Skeletal muscle cell (primary cell): ENCODE measurements at regions not wholly inside any gene's neighbourhood (a gene's known extent, or its start where the extent isn't known, plus 50 kb on each side); places are given as distances from the start of the nearest gene placed in this dataset.

Experiments
- DNase-seq: peaks from one replicate; pipeline ENCODE4 v3.0.0-alpha.2; 2010; ENCODE audit warnings: low read depth
- H3K4me3 ChIP-seq: 2 replicates; pipeline ENCODE4 v1.5.1; 2011; ENCODE audit warnings: low read depth, mild to moderate bottlenecking, control low read depth, low read length, moderate library complexity

GRCh38 chr2:180450841-180451240, 443.7 kb upstream of the CWC22 start:
- H3K4me3 ChIP-seq: no peak overlapping the region
- DNase-seq: no peak

DNA sequence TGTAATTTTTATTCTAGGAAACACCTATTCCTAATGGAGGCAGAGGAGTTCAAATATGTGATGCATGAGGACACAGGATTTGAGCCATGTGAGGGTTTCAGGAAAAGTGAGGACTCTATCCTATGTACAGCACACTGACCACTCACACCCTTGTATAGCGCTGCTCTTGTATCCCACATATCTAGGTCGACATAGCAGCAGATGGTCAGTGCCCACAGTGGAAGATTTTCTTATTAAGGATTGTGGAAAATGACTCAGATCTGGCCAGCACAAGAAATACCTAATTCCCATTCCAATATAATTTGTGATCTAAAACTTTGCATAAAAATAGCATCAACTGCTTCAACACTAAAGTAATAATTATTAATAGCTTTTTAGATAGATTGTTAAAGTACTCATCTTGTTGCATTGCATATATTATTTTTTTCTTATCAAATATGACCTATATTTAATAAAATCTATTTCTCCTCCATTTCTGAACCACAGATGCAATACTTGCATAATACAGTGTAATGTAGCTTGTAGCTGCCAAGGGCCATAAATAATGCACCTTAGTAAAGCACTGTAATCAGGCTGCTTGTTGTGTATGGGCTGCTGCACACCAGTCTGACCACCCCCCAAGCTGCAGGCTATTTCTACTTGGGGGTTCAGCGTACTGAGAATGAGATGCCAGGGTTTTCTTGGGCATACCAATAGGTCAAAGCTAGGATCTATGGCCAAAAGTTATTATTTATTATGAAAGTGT, 442.2 kb upstream of the CWC22 start:
- peak; percentile 6 for DNase-seq
- H3K4me3 ChIP-seq: no peak overlapping the region

DNA sequence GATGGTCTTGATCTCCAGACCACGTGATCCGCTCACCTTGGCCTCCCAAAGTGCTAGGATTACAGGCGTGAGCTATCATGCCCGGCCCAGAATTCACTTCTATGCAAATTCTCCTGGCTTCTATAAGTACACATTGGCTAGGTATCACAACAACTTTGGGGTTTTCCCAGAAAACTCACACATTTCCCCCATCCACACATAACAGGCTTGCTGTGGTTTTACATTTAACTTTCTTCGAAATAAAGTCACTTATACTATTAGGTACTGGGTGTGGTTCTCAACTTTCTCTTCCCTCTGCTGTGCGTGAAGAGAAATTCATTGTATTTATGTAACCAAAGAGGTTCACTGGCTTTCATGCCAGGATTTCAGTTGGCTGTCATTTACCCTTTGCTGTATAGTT, 439.4 kb upstream of the CWC22 start:
- H3K4me3 ChIP-seq: no peak overlapping the region

GRCh38 chr2:180443888-180444287, 436.8 kb upstream of the CWC22 start:
- DNase-seq: peak; percentile 15
- no peak overlapping the region for H3K4me3 ChIP-seq

More for the DNA sequence above, 439.4 kb upstream of the CWC22 start:
- no peak for DNase-seq

- H3K4me3 ChIP-seq: no peak overlapping the region
- no peak for DNase-seq
These were observed 436.0 kb upstream of the CWC22 start for GRCh38 chr2:180442860-180443644.

DNA sequence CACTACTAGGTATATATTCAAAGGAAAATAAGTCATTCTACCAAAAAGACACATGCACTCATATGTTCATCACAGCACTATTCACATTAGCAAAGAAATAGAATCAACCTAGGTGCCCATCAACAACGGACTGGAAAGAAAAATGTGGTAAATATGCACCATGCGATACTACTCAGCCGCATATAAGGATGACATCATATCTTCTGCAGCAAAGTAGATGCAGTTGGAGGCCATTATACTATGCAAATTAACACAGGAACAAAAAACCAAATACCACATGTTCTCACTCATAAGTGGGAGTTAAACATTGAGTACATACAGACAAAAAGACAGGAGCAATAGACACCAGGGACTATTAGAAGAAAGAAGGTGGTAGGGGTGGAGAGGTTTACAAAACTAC, 412.1 kb upstream of the CWC22 start:
- no peak for DNase-seq
- no peak overlapping the region for H3K4me3 ChIP-seq

DNA sequence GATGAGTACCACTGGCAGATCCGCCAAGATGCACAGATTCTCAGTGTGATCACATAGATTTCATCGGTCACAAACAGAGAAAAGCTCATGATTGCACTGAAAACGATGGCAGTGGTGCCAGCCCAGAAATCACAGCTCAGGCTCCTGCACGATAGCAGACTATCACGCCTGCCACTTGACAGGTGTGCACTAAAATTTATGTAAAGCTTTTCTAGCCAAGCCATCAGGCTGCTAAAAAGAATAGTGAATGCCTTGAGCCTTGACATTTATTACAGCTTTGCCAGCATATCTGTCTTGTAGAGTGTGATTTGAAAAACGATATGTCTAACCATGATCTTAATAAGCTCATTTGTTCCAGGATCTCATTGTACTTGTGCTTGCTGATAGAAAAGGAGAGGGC, 409.5 kb upstream of the CWC22 start:
- H3K4me3 ChIP-seq: no peak overlapping the region
- no peak for DNase-seq

GRCh38 chr2:180413336-180413735, 406.2 kb upstream of the CWC22 start:
- no peak overlapping the region for H3K4me3 ChIP-seq
- no peak for DNase-seq

DNA sequence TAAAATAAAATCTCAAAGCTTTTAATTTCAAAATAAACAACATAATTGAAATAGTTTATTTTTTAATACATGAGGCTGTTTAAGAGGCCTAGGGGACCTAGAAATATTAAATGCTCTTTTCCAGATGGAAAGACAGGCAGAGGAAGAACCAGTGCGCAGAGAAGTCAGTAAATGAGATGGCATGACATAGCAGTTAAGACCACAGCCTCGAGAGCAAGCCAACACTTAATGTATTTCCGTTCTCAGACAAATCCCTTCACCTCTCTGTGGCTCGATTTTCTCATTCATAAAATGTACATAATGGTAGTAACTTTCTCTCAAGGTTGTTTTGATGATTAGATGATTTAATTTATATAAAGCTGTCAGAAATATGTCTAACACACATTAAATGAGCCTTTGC, 405.1 kb upstream of the CWC22 start:
- H3K4me3 ChIP-seq: no peak overlapping the region
- DNase-seq: no peak

GRCh38 chr2:180411661-180412060, 404.6 kb upstream of the CWC22 start:
- H3K4me3 ChIP-seq: no peak overlapping the region
- DNase-seq: no peak

DNA sequence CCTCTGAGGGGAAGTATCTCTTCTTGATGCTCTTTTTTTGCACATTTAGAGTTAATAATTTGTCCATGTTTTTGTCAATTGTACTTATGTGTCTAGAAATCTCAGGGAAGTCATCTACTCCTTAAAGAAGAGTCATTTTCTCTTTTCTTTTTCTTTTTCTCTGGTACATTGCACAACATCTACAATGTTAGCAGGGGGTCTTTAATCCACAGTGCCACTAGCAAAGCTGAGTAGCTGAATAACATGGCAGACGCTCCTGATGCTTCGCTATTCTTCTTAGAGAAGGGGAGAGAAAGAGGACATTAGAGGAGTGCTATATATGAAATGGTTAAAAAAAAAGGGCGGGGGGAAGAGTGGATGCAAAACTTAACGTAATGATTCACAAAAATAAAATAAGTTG, 399.6 kb upstream of the CWC22 start:
- no peak for DNase-seq
- no peak overlapping the region for H3K4me3 ChIP-seq

GRCh38 chr2:180405520-180405919, 398.4 kb upstream of the CWC22 start:
- H3K4me3 ChIP-seq: no peak overlapping the region
- no peak for DNase-seq

GRCh38 chr2:180394305-180394704, 387.2 kb upstream of the CWC22 start:
- no peak for DNase-seq
- H3K4me3 ChIP-seq: no peak overlapping the region

GRCh38 chr2:180385601-180386201, 378.6 kb upstream of the CWC22 start:
- peak; percentile 81 for DNase-seq

DNA sequence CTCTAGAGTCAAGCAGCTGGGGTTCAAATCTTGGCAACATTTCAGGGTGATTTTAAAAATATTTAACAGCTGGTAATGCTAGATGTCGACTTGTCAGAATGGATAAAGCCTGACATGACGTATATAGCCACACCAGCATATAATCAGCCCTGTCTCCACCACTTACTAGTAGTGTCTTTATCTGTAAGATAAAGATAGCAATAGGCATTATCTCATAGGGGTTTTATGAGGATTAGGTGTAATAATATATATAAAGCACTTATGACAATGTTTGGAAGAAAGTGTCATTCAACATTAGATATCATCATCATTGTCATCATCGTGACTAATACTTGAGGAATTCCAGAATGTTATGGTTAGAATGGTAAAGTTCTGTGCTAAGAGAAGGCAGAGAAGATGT, 369.0 kb upstream of the CWC22 start:
- no peak overlapping the region for H3K4me3 ChIP-seq
- no peak for DNase-seq

More at GRCh38 chr2:180385601-180386201, 378.6 kb upstream of the CWC22 start:
- no peak overlapping the region for H3K4me3 ChIP-seq

GRCh38 chr2:180374502-180375281, 367.6 kb upstream of the CWC22 start:
- H3K4me3 ChIP-seq: no peak overlapping the region
- DNase-seq: no peak

DNA sequence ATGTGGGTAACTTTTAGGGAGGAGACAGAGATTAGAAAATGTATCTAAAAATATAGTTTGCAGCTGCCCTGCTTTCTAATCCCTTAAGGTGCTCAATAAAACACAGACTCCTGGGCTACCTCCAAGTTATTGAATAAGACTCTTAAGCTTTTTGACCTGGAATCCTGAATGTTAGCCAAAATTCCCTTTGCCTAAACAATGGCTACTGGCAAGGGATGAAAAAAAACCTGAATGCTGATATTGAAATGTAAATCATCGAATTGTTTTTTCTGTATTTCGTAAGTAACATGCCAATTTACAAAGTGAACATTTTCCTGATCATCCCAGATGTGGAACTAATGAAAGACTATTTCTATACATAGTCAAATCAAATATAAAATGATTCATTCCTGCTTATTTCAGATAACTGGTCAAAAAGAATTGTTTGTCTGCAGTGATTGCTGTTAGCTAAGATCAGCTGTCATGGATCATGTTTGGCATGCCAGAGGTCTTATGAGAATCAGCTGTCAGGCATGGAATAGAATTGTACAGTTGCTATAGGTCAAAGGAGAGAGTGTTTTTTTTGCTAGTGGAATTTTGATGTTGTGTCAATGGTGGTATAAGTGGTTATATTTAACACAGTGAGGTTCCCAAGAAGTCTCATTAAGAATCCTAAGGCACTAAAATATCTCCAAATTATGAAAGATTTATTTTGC, 363.6 kb upstream of the CWC22 start:
- DNase-seq: no peak
- no peak overlapping the region for H3K4me3 ChIP-seq

DNA sequence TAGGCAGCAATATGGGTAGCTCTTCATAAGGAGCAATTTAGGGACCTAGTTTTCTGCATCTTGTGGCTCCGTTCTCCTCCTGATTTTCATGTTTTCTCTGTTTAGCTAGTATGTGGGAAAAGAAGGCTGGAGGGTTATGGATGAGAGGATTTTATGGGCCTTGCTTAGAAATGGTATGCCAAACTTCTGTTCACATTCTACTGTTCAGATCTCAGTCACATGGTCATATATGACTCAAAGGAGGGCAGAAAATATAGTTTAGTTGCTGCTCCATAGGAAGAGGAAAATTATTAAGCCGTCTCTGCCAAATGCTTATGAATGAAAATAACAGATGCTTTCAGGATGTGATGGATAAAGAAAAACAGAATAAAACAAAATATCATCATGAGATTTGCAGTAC, 361.8 kb upstream of the CWC22 start:
- H3K4me3 ChIP-seq: no peak overlapping the region
- no peak for DNase-seq

DNA sequence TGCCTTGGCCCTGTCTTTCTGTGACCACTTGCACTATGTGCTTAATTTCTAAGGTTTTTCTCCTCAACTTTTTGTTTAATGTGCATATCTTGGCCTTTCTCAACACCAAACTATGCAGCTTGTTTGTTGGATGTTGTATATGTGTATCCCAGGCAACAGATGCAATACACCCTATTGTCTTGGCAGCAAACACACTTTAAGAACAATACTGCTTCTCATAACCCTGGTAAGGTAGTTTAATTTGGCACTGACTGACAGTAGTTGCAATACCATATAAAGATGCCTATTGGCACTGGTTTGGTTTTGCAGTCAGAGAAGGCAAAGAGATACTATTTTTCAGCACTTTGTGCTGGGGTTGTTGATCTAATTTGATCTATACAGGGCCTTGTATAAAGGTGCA, 360.7 kb upstream of the CWC22 start:
- no peak for DNase-seq
- no peak overlapping the region for H3K4me3 ChIP-seq
